OCI-LY3 (cell line): ENCODE measurements at regions not wholly inside any gene's neighbourhood (a gene's known extent, or its start where the extent isn't known, plus 50 kb on each side); places are given as distances from the start of the nearest gene placed in this dataset.

Experiments
- CTCF ChIP-seq: fragments of 200-600, 300-600 bp; sonication (generic); IDR thresholded peaks from 2 replicates; pipeline ENCODE4 v1.5.1; 2014; ENCODE audit warnings: antibody characterized with exemption, low read length, low read depth
- EZH2phosphoT487 ChIP-seq: fragments of 200-600 bp; shearing (Covaris generic); IDR thresholded peaks from 2 replicates; pipeline ENCODE4 v1.6.1; 2018; ENCODE audit warnings: antibody characterized with exemption, mixed run types, low read depth

DNA sequence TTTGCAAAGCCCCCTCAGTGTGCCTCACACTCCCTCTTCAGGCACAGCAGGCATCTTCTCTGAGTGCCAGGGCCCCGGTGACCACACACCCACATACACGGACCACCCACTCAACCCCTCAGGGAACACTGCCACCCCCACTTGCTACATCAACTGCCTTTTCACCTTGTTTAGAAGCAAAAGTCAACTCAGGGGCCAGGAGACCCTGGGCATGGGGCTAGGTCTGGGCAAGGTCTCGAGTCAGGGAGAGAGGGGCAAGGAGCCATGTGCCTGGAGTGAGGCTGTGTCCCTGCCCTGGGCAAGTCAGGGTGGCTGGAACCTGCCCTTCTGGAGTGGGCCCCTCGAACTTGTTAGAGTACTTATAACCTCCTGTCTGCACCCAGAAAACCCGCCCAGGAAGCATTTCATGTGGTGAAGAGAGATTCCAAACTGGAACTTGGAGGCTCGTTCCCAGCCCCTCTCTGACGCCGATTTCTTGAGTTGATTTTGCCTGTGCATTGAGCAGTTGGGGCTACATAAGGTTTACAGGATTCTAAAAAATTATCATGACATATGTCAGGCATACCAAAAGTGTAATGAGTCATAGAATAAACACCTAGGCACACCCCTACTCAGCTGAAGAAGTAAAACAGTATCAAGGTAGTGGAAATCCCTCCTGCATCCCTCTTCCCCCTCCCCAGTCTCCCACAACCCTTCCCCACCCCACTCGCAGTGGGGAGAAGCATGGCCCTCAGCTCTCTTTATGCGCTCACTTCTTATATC, 74.3 kb downstream of the MYEOV start:
- TF ChIP-seq CTCF (no peak), EZH2phosphoT487 (no peak)
